Caco-2 (cell line): ENCODE measurements at regions not wholly inside any gene's neighbourhood (a gene's known extent, or its start where the extent isn't known, plus 50 kb on each side); places are given as distances from the start of the nearest gene placed in this dataset.

Source experiments
- BruUV-seq: library from RNA; stranded (reverse); fragments of 400-500 nt; replicated peaks from 2 replicates; lab custom pipeline; 2021; lab: Mats Ljungman, UMichigan
- CTCF ChIA-PET: fragments of 300-600 bp; sonication (Branson Sonifier 250); formaldehyde crosslinking; loops from one replicate; lab custom pipeline; 2022; ENCODE audit warnings: antibody characterized with exemption; lab: Charles Lee
- POLR2A ChIA-PET: fragments of 300-600 bp; sonication (Branson Sonifier 250); formaldehyde crosslinking; loops from one replicate; lab custom pipeline; 2022; ENCODE audit warnings: antibody characterized with exemption; lab: Charles Lee
- DNase-seq, 2 experiments: peaks; one replicate each; pipeline versions ENCODE4 v3.0.0 to v3.0.0-alpha.2; 2020 to 2022
- H3K27me3 ChIP-seq: replicated peaks from 2 replicates; pipeline ENCODE4 v1.6.0; 2011; ENCODE audit warnings: low read length; ENCODE audit not compliant: control insufficient read depth, insufficient read depth
- H3K36me3 ChIP-seq: 2 replicates; pipeline ENCODE4 v1.5.1; 2011; ENCODE audit warnings: low read length; ENCODE audit not compliant: control insufficient read depth, insufficient read depth
- H3K4me1 ChIP-seq: fragments of 250-450 bp; sonication (Bioruptor Pico); 2 replicates; pipeline ENCODE4 v1.5.1; 2020; ENCODE audit warnings: mild to moderate bottlenecking
- H3K4me3 ChIP-seq: 2 replicates; pipeline ENCODE4 v1.5.1; 2011; ENCODE audit warnings: low read depth, mild to moderate bottlenecking, control low read depth, low read length
- H3K9me3 ChIP-seq: fragments of 250-450 bp; sonication (Bioruptor Pico); 2 replicates; pipeline ENCODE4 v1.5.1; 2020; ENCODE audit warnings: mild to moderate bottlenecking, moderate library complexity
- H3K27ac Mint-ChIP-seq: one replicate; pipeline ENCODE4 v1.8.0; 2022; ENCODE audit warnings: mixed read lengths; ENCODE audit not compliant: unreplicated experiment
- H3K27me3 Mint-ChIP-seq: one replicate; pipeline ENCODE4 v1.8.0; 2022; ENCODE audit warnings: mixed read lengths; ENCODE audit not compliant: insufficient read depth, unreplicated experiment
- H3K36me3 Mint-ChIP-seq: one replicate; pipeline ENCODE4 v1.8.0; 2022; ENCODE audit warnings: mild to moderate bottlenecking, mixed read lengths; ENCODE audit not compliant: insufficient read depth, unreplicated experiment
- H3K4me1 Mint-ChIP-seq: one replicate; pipeline ENCODE4 v1.8.0; 2022; ENCODE audit warnings: low read depth, mixed read lengths; ENCODE audit not compliant: unreplicated experiment
- H3K4me3 Mint-ChIP-seq: one replicate; pipeline ENCODE4 v1.8.0; 2022; ENCODE audit warnings: mild to moderate bottlenecking, moderate library complexity, mixed read lengths; ENCODE audit not compliant: unreplicated experiment
- H3K9me3 Mint-ChIP-seq: one replicate; pipeline ENCODE4 v1.8.0; 2022; ENCODE audit warnings: mixed read lengths; ENCODE audit not compliant: unreplicated experiment
- CTCF ChIP-seq, 2 experiments: fragments of 200-600 bp in 1 of 2; IDR thresholded peaks; 1 replicate in 1 of 2; 2 replicates in 1 of 2; pipeline versions ENCODE4 v1.5.1 to v1.8.0; 2011 to 2022; ENCODE audit warnings: antibody characterized with exemption in 1 of 2, control low read depth in 1 of 2, inconsistent platforms in 1 of 2, low read depth in 1 of 2, low read length in 1 of 2, mild to moderate bottlenecking in 1 of 2, moderate library complexity in 1 of 2; ENCODE audit not compliant: insufficient read depth in 1 of 2, severe bottlenecking in 1 of 2, unreplicated experiment in 1 of 2
- intact Hi-C: fragments of 100-400 bp; cut with micrococcal nuclease; formaldehyde crosslinking; loops from one replicate; pipeline ENCODE4 v1.10.0; 2022; ENCODE audit not compliant: unreplicated experiment

- ChIA-PET CTCF (no interaction called here), POLR2A (no interaction called here)
- intact Hi-C loops: no loop called here
- Histone ChIP-seq H3K4me1 (no peaks in the 10 kb centered on the region), H3K27me3 (no peaks in the 10 kb centered on the region), H3K9me3 (no peaks in the 10 kb centered on the region), H3K4me3 (no peak overlapping the region), H3K36me3 (no peaks in the 10 kb centered on the region)
- H3K9me3 Mint-ChIP-seq: no peaks in the 10 kb centered on the region
- no peaks in the 10 kb centered on the region for H3K36me3 Mint-ChIP-seq
- no peak for TF ChIP-seq CTCF (IDR thresholded peaks at IDR 0.05; ENCODE audit: insufficient read depth in 1 of 2, low read depth in 1 of 2, low read length in 1 of 2, severe bottlenecking in 1 of 2, unreplicated experiment in 1 of 2)
- H3K4me3 Mint-ChIP-seq: no peak overlapping the region
- H3K27ac Mint-ChIP-seq: no peak overlapping the region
- H3K4me1 Mint-ChIP-seq: no peaks in the 10 kb centered on the region
- BruUV-seq: no TSS peak
- no peaks in the 10 kb centered on the region for H3K27me3 Mint-ChIP-seq
- no peak for DNase-seq
Observed at GRCh38 chr3:4232798-4233197, 70.4 kb upstream of the SETMAR start.

- no peak for TF ChIP-seq CTCF (IDR thresholded peaks at IDR 0.05; ENCODE audit: insufficient read depth in 1 of 2, low read depth in 1 of 2, low read length in 1 of 2, severe bottlenecking in 1 of 2, unreplicated experiment in 1 of 2)
- no peak for DNase-seq
- Mint-ChIP-seq H3K4me1 (no peaks in the 10 kb centered on the region), H3K9me3 (no peaks in the 10 kb centered on the region), H3K27me3 (no peaks in the 10 kb centered on the region), H3K36me3 (no peaks in the 10 kb centered on the region), H3K4me3 (no peak overlapping the region), H3K27ac (no peak overlapping the region)
- no peaks in the 10 kb centered on the region for H3K36me3 ChIP-seq
- H3K4me3 ChIP-seq: no peak overlapping the region
- ChIA-PET POLR2A (no interaction called here), CTCF (no interaction called here)
- H3K27me3 ChIP-seq: no peaks in the 10 kb centered on the region
- BruUV-seq: no TSS peak
- H3K9me3 ChIP-seq: no peaks in the 10 kb centered on the region
- H3K4me1 ChIP-seq: no peaks in the 10 kb centered on the region
- intact Hi-C loops: no loop called here
Observed at GRCh38 chr3:4233488-4233887, 69.7 kb upstream of the SETMAR start.

- Histone ChIP-seq H3K4me1 (no peaks in the 10 kb centered on the region), H3K4me3 (no peak overlapping the region), H3K9me3 (no peaks in the 10 kb centered on the region), H3K36me3 (no peaks in the 10 kb centered on the region), H3K27me3 (no peaks in the 10 kb centered on the region)
- Mint-ChIP-seq H3K36me3 (no peaks in the 10 kb centered on the region), H3K9me3 (no peaks in the 10 kb centered on the region), H3K27ac (no peak overlapping the region), H3K27me3 (no peaks in the 10 kb centered on the region), H3K4me3 (no peak overlapping the region), H3K4me1 (no peaks in the 10 kb centered on the region)
- BruUV-seq: no TSS peak
- TF ChIP-seq CTCF (IDR thresholded peaks at IDR 0.05; ENCODE audit: insufficient read depth in 1 of 2, low read depth in 1 of 2, low read length in 1 of 2, severe bottlenecking in 1 of 2, unreplicated experiment in 1 of 2): no peak
- ChIA-PET POLR2A (no interaction called here), CTCF (no interaction called here)
- DNase-seq: no peak
- intact Hi-C loops: no loop called here
Observed at GRCh38 chr3:4234889-4235288, 68.3 kb upstream of the SETMAR start.
